ENCODE measurements at regions not wholly inside any gene's neighbourhood (a gene's known extent, or its start where the extent isn't known, plus 50 kb on each side); places are given as distances from the start of the nearest gene placed in this dataset.

DNA sequence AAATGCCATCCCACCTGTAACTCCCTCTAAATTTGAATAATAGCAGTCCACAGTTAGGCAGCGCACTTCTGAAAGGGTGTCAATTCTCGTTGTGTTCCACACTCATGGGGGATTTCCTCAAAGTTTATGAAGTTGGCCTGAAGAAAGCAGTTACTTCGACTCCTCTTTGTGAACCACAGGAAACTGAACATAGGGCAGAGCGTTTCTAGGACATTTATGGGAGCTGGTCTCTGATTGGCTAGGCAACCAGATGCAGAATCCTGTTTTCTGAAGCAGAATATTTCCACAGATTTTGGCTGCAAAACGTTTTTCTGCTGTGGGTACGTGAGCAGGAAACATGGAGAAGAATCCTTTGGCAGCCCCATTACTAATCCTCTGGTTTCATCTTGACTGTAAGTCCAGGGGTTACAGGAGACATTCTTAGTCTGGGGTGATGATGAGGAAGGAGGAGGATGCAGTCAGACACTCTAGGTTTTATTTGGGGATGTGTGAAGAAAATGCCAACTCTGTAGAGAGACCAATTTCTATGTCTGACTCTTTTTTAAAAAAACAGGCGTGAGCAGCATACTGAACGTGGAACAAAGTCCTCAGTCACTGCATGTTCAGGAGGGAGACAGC lies 431.5 kb upstream of the OR4E1 start:
- TF ChIP-seq, protein P1, sequence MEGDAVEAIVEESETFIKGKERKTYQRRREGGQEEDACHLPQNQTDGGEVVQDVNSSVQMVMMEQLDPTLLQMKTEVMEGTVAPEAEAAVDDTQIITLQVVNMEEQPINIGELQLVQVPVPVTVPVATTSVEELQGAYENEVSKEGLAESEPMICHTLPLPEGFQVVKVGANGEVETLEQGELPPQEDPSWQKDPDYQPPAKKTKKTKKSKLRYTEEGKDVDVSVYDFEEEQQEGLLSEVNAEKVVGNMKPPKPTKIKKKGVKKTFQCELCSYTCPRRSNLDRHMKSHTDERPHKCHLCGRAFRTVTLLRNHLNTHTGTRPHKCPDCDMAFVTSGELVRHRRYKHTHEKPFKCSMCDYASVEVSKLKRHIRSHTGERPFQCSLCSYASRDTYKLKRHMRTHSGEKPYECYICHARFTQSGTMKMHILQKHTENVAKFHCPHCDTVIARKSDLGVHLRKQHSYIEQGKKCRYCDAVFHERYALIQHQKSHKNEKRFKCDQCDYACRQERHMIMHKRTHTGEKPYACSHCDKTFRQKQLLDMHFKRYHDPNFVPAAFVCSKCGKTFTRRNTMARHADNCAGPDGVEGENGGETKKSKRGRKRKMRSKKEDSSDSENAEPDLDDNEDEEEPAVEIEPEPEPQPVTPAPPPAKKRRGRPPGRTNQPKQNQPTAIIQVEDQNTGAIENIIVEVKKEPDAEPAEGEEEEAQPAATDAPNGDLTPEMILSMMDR (optimal IDR thresholded peaks at IDR 0.05 in 1 of 3, IDR thresholded peaks at IDR 0.05 in 1 of 3, conservative IDR thresholded peaks at IDR 0.05 in 1 of 3; ENCODE audit: extremely low read depth in 1 of 3, insufficient read depth in 2 of 3, low read length in 3 of 3): no peak
- no peak for TF ChIP-seq EZH2 (IDR thresholded peaks at IDR 0.05; ENCODE audit: low read length)
